ENCODE measurements at regions not wholly inside any gene's neighbourhood (a gene's known extent, or its start where the extent isn't known, plus 50 kb on each side); places are given as distances from the start of the nearest gene placed in this dataset.

DNA sequence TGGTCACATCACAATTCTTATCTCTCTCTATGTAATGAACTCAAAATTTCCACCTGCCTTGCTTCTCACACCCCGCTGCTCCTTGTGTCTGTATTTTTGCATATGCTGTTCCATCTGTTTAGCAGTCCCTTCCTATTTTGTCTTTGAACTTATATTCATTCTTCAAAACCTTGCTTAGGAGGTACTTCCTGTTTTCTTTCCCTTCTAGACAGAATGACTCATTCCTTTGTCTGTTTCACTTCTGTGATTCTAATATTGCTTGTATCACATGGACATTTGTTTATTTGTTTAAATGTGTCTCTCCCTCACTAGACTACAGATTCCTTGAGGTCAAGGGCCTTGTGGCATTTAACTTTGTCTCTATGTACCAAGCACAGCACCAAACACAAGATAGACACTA is 424.2 kb downstream of the ETNK1 start:
- Histone ChIP-seq H3K27me3 (no peaks in the 10 kb centered on the region), H3K4me3 (no peak overlapping the region), H3K27ac (no peak overlapping the region), H3K9me3 (no peaks in the 10 kb centered on the region), H3K36me3 (no peaks in the 10 kb centered on the region), H3K4me1 (no peaks in the 10 kb centered on the region)
- ATAC-seq (no peak), DNase-seq (no peak)
- intact Hi-C loops (cut with DNase I), result no loop called here
- TF ChIP-seq, protein P1, sequence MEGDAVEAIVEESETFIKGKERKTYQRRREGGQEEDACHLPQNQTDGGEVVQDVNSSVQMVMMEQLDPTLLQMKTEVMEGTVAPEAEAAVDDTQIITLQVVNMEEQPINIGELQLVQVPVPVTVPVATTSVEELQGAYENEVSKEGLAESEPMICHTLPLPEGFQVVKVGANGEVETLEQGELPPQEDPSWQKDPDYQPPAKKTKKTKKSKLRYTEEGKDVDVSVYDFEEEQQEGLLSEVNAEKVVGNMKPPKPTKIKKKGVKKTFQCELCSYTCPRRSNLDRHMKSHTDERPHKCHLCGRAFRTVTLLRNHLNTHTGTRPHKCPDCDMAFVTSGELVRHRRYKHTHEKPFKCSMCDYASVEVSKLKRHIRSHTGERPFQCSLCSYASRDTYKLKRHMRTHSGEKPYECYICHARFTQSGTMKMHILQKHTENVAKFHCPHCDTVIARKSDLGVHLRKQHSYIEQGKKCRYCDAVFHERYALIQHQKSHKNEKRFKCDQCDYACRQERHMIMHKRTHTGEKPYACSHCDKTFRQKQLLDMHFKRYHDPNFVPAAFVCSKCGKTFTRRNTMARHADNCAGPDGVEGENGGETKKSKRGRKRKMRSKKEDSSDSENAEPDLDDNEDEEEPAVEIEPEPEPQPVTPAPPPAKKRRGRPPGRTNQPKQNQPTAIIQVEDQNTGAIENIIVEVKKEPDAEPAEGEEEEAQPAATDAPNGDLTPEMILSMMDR (IDR thresholded peaks at IDR 0.05), result no peak

DNA sequence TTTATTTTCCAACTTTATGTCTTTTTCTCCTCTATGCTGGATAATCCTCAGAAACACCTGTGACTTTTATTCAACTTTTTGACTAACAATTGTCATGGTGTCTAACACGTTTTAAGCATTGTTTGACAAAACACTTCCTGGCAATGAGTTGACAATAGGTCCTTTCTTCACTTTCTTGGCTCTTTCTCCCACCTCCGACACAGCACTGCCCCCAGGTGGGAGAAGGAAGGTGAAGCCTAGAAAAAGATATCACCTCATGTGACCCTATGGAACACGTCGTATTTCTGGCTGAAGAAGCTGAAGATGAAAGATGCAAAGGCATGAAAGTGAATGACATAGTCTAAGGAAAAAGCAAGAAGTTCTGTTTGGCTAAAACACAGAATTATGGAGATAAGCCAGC is 430.0 kb downstream of the ETNK1 start:
- Histone ChIP-seq H3K36me3 (no peaks in the 10 kb centered on the region), H3K27ac (no peak overlapping the region), H3K4me3 (no peak overlapping the region), H3K27me3 (no peaks in the 10 kb centered on the region), H3K9me3 (no peaks in the 10 kb centered on the region), H3K4me1 (no peaks in the 10 kb centered on the region)
- peak; percentile 71 for ATAC-seq
- TF ChIP-seq, protein P1 (IDR thresholded peaks at IDR 0.05), result peak in 1 of 2 donors; percentile 7
- intact Hi-C loops (cut with DNase I), result no loop called here
- peak in 1 of 4 donors; percentile 2 for DNase-seq

DNA sequence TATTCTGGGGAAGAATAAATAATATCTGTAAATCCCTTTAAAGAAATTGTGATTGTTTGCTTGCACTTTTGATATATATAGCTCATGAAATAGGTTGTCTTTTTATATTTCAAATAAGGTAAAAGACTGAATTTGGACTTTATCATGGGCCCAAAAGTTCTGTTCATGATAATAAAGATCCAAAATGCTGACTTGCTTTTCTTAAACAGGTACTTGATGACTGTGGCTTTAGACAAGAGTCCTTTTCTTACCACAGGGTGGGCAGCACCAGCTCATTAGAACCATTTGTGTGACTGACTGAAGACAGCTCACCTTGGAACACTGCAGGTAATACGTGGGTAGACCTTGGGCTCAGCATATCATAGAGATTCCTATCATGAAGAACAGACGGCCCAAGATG is 432.6 kb downstream of the ETNK1 start:
- no peak for ATAC-seq

GRCh38 chr12:23060161-23060560 is 435.2 kb downstream of the ETNK1 start:
- Histone ChIP-seq H3K36me3 (no peaks in the 10 kb centered on the region), H3K27me3 (no peaks in the 10 kb centered on the region), H3K4me1 (no peaks in the 10 kb centered on the region), H3K4me3 (no peak overlapping the region), H3K9me3 (no peaks in the 10 kb centered on the region), H3K27ac (no peak overlapping the region)
- TF ChIP-seq, protein P1 (IDR thresholded peaks at IDR 0.05), result no peak
- DNase-seq (no peak), ATAC-seq (no peak)
- intact Hi-C loops (cut with DNase I), result no loop called here

More for the DNA sequence above, 432.6 kb downstream of the ETNK1 start:
- intact Hi-C loops (cut with DNase I), result no loop called here
- TF ChIP-seq, protein P1 (IDR thresholded peaks at IDR 0.05), result no peak
- Histone ChIP-seq H3K27me3 (no peaks in the 10 kb centered on the region), H3K4me3 (no peak overlapping the region), H3K4me1 (no peaks in the 10 kb centered on the region), H3K9me3 (no peaks in the 10 kb centered on the region), H3K36me3 (no peaks in the 10 kb centered on the region), H3K27ac (no peak overlapping the region)
- DNase-seq, result no peak

GRCh38 chr12:23063206-23063605 is 438.2 kb downstream of the ETNK1 start:
- DNase-seq (no peak), ATAC-seq (no peak)
- intact Hi-C loops (cut with DNase I), result no loop called here
- no peaks in the 10 kb centered on the region for H3K36me3 ChIP-seq
- no peak overlapping the region for H3K4me3 ChIP-seq
- H3K9me3 ChIP-seq, result no peaks in the 10 kb centered on the region
- no peaks in the 10 kb centered on the region for H3K4me1 ChIP-seq
- no peaks in the 10 kb centered on the region for H3K27me3 ChIP-seq
- TF ChIP-seq, protein P1 (IDR thresholded peaks at IDR 0.05), result no peak
- no peak overlapping the region for H3K27ac ChIP-seq

Measured in left lung (tissue), 4 donors.